ENCODE measurements at regions not wholly inside any gene's neighbourhood (a gene's known extent, or its start where the extent isn't known, plus 50 kb on each side); places are given as distances from the start of the nearest gene placed in this dataset.
"Not testable (repeated sequence)": the region's sequence is repeated elsewhere in the genome, so short reads cannot be mapped to it uniquely, and the experiment has no call there.

GRCh38 chr1:223024486-223024885, 118.6 kb downstream of the TLR5 start:
- TF ChIP-seq CTCF (conservative IDR thresholded peaks at IDR 0.05); EZH2 (IDR thresholded peaks at IDR 0.05; ENCODE audit: low read depth): not testable (repeated sequence)

All from PC-9 (cell line).